ENCODE measurements at regions not wholly inside any gene's neighbourhood (a gene's known extent, or its start where the extent isn't known, plus 50 kb on each side); places are given as distances from the start of the nearest gene placed in this dataset.
"Not testable (repeated sequence)": the region's sequence is repeated elsewhere in the genome, so short reads cannot be mapped to it uniquely, and the experiment has no call there.

GRCh38 chr12:127607146-127607725 lies 659.7 kb upstream of the TMEM132C start:
- Mint-ChIP-seq H3K4me3 (no peak overlapping the region), H3K27me3 (no peaks in the 10 kb centered on the region)

GRCh38 chr12:127608359-127608758 lies 658.6 kb upstream of the TMEM132C start:
- H3K36me3 Mint-ChIP-seq (ENCODE audit: low read depth); H3K4me3 Mint-ChIP-seq; H3K9me3 Mint-ChIP-seq; H3K4me1 Mint-ChIP-seq; H3K27me3 Mint-ChIP-seq; H3K27ac Mint-ChIP-seq; DNase-seq; ATAC-seq: not testable (repeated sequence)

More at GRCh38 chr12:127607146-127607725, 659.7 kb upstream of the TMEM132C start:
- DNase-seq = no peak
- ATAC-seq = no peak
- Mint-ChIP-seq H3K9me3 (peaks cover 9% of the 10 kb centered on the region), H3K36me3 (ENCODE audit: low read depth) (no peaks in the 10 kb centered on the region), H3K27ac (no peak overlapping the region), H3K4me1 (no peaks in the 10 kb centered on the region)

- H3K36me3 Mint-ChIP-seq (ENCODE audit: low read depth) = no peaks in the 10 kb centered on the region
- no peak overlapping the region for H3K4me3 Mint-ChIP-seq
- H3K27me3 Mint-ChIP-seq = no peaks in the 10 kb centered on the region
- H3K4me1 Mint-ChIP-seq = no peaks in the 10 kb centered on the region
- no peak overlapping the region for H3K27ac Mint-ChIP-seq
- no peak for ATAC-seq
- no peaks in the 10 kb centered on the region for H3K9me3 Mint-ChIP-seq
- DNase-seq = no peak
Measured at GRCh38 chr12:127613056-127613455, 653.9 kb upstream of the TMEM132C start.

GRCh38 chr12:127619869-127620734 lies 646.9 kb upstream of the TMEM132C start:
- Mint-ChIP-seq H3K9me3 (peaks cover 12% of the 10 kb centered on the region), H3K27me3 (no peaks in the 10 kb centered on the region), H3K36me3 (ENCODE audit: low read depth) (no peaks in the 10 kb centered on the region), H3K4me1 (no peaks in the 10 kb centered on the region), H3K4me3 (no peak overlapping the region), H3K27ac (no peak overlapping the region)
- ATAC-seq = no peak
- DNase-seq = no peak

GRCh38 chr12:127620735-127621355 lies 646.1 kb upstream of the TMEM132C start:
- Mint-ChIP-seq H3K4me1 (no peaks in the 10 kb centered on the region), H3K4me3 (no peak overlapping the region), H3K36me3 (ENCODE audit: low read depth) (no peaks in the 10 kb centered on the region), H3K9me3 (peaks cover 12% of the 10 kb centered on the region), H3K27me3 (no peaks in the 10 kb centered on the region), H3K27ac (no peak overlapping the region)
- DNase-seq = no peak
- ATAC-seq = no peak

GRCh38 chr12:127621366-127621765 lies 645.6 kb upstream of the TMEM132C start:
- Mint-ChIP-seq H3K4me3 (no peak overlapping the region), H3K36me3 (ENCODE audit: low read depth) (no peaks in the 10 kb centered on the region), H3K4me1 (no peaks in the 10 kb centered on the region), H3K27ac (no peak overlapping the region), H3K9me3 (peaks cover 12% of the 10 kb centered on the region), H3K27me3 (no peaks in the 10 kb centered on the region)
- DNase-seq (no peak), ATAC-seq (no peak)

GRCh38 chr12:127623362-127623761 lies 643.6 kb upstream of the TMEM132C start:
- Mint-ChIP-seq H3K9me3 (peaks cover 12% of the 10 kb centered on the region), H3K36me3 (ENCODE audit: low read depth) (no peaks in the 10 kb centered on the region), H3K27me3 (no peaks in the 10 kb centered on the region), H3K4me3 (no peak overlapping the region), H3K27ac (no peak overlapping the region), H3K4me1 (no peaks in the 10 kb centered on the region)
- DNase-seq (no peak), ATAC-seq (no peak)

- ATAC-seq (no peak), DNase-seq (no peak)
- Mint-ChIP-seq H3K9me3 (peaks cover 4% of the 10 kb centered on the region), H3K4me3 (no peak overlapping the region), H3K4me1 (no peaks in the 10 kb centered on the region), H3K27ac (no peak overlapping the region), H3K36me3 (ENCODE audit: low read depth) (no peaks in the 10 kb centered on the region), H3K27me3 (no peaks in the 10 kb centered on the region)
Measured at GRCh38 chr12:127625176-127625771, 641.7 kb upstream of the TMEM132C start.

GRCh38 chr12:127628645-127629044 lies 638.3 kb upstream of the TMEM132C start:
- Mint-ChIP-seq H3K4me1 (no peaks in the 10 kb centered on the region), H3K9me3 (no peaks in the 10 kb centered on the region), H3K36me3 (ENCODE audit: low read depth) (no peaks in the 10 kb centered on the region), H3K4me3 (no peak overlapping the region), H3K27me3 (no peaks in the 10 kb centered on the region), H3K27ac (no peak overlapping the region)
- DNase-seq (no peak), ATAC-seq (no peak)

- Mint-ChIP-seq H3K4me1 (no peaks in the 10 kb centered on the region), H3K27me3 (no peaks in the 10 kb centered on the region), H3K36me3 (ENCODE audit: low read depth) (no peaks in the 10 kb centered on the region), H3K9me3 (no peaks in the 10 kb centered on the region), H3K27ac (no peak overlapping the region), H3K4me3 (no peak overlapping the region)
- ATAC-seq (no peak), DNase-seq (no peak)
Measured at GRCh38 chr12:127629066-127629820, 637.7 kb upstream of the TMEM132C start.

- Mint-ChIP-seq H3K36me3 (ENCODE audit: low read depth) (no peaks in the 10 kb centered on the region), H3K27me3 (no peaks in the 10 kb centered on the region), H3K27ac (no peak overlapping the region), H3K4me1 (no peaks in the 10 kb centered on the region), H3K4me3 (no peak overlapping the region), H3K9me3 (no peaks in the 10 kb centered on the region)
- no peak for ATAC-seq
- no peak for DNase-seq
Measured at GRCh38 chr12:127632461-127632860, 634.5 kb upstream of the TMEM132C start.

- H3K27ac Mint-ChIP-seq = no peak overlapping the region
- DNase-seq (no peak), ATAC-seq (no peak)
- H3K4me3 Mint-ChIP-seq = no peak overlapping the region
- H3K9me3 Mint-ChIP-seq = no peaks in the 10 kb centered on the region
- H3K27me3 Mint-ChIP-seq = no peaks in the 10 kb centered on the region
- H3K4me1 Mint-ChIP-seq = no peaks in the 10 kb centered on the region
- no peaks in the 10 kb centered on the region for H3K36me3 Mint-ChIP-seq (ENCODE audit: low read depth)
Measured at GRCh38 chr12:127635838-127636237, 631.1 kb upstream of the TMEM132C start.

GRCh38 chr12:127636882-127637281 lies 630.1 kb upstream of the TMEM132C start:
- no peak for DNase-seq
- Mint-ChIP-seq H3K4me1 (no peaks in the 10 kb centered on the region), H3K4me3 (no peak overlapping the region), H3K27me3 (no peaks in the 10 kb centered on the region), H3K9me3 (no peaks in the 10 kb centered on the region), H3K27ac (no peak overlapping the region), H3K36me3 (ENCODE audit: low read depth) (no peaks in the 10 kb centered on the region)
- ATAC-seq = no peak

- DNase-seq = no peak
- no peaks in the 10 kb centered on the region for H3K27me3 Mint-ChIP-seq
- H3K4me1 Mint-ChIP-seq = no peaks in the 10 kb centered on the region
- no peak overlapping the region for H3K27ac Mint-ChIP-seq
- peaks cover 8% of the 10 kb centered on the region for H3K9me3 Mint-ChIP-seq
- H3K4me3 Mint-ChIP-seq = no peak overlapping the region
- H3K36me3 Mint-ChIP-seq (ENCODE audit: low read depth) = peaks cover 3% of the 10 kb centered on the region
- ATAC-seq = no peak
Measured at GRCh38 chr12:127640181-127640886, 626.6 kb upstream of the TMEM132C start.
